Esophagus muscularis mucosa (tissue), 4 donors: ENCODE measurements at regions not wholly inside any gene's neighbourhood (a gene's known extent, or its start where the extent isn't known, plus 50 kb on each side); places are given as distances from the start of the nearest gene placed in this dataset.

Experiments used
- EP300 ChIP-seq: sonication (generic); formaldehyde crosslinking; IDR thresholded peaks from one replicate; pipeline ENCODE4 v1.6.1; 2017; ENCODE audit warnings: antibody characterized with exemption
- POLR2A ChIP-seq: fragments of 450-650 bp; IDR thresholded peaks from one replicate; pipeline ENCODE4 v1.6.1; 2017; ENCODE audit warnings: antibody characterized with exemption, moderate library complexity, mild to moderate bottlenecking, low read depth
- TF ChIP-seq, protein P1 (sequence below), 3 experiments: fragments of 200-600 bp in 2 of 3; fragments of 450-650 bp in 1 of 3; sonication (generic) in 2 of 3; IDR thresholded peaks; one replicate each; pipeline ENCODE4 v1.5.1; 2017 to 2019; ENCODE audit warnings: antibody characterized with exemption in 3 of 3, mild to moderate bottlenecking in 2 of 3, moderate library complexity in 1 of 3

DNA sequence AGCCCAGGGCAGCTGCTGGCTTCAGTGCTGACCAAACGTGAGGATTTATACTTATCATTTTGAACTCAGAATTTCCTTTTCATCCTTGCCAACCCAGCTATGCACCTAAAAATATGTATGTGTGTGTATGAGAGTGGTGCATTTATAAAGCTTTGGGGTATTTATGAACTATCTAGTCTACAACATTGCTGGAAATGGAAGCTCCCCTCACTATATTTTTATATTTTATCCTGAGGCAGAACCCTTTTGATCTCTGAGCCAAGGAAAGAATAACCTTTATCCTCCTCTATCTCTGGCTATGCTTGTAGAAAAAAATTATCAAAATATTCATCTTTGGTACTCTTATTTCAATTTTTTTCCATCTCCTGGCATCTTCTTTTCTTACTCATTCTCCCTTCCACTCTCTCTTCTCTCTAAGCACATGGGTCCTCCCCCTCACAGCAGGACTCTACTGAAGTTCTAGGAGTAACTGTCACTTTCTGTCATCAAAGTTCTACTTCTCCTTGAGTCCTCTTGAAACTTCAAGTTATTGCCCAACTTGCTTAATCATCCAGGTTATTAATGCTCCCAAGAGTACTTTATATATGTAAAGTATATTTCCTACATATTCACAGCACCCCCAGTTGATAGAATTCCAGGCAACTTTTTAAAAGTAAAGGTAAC is 190.9 kb downstream of the HINT1 start:
- TF ChIP-seq, protein P1, sequence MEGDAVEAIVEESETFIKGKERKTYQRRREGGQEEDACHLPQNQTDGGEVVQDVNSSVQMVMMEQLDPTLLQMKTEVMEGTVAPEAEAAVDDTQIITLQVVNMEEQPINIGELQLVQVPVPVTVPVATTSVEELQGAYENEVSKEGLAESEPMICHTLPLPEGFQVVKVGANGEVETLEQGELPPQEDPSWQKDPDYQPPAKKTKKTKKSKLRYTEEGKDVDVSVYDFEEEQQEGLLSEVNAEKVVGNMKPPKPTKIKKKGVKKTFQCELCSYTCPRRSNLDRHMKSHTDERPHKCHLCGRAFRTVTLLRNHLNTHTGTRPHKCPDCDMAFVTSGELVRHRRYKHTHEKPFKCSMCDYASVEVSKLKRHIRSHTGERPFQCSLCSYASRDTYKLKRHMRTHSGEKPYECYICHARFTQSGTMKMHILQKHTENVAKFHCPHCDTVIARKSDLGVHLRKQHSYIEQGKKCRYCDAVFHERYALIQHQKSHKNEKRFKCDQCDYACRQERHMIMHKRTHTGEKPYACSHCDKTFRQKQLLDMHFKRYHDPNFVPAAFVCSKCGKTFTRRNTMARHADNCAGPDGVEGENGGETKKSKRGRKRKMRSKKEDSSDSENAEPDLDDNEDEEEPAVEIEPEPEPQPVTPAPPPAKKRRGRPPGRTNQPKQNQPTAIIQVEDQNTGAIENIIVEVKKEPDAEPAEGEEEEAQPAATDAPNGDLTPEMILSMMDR (IDR thresholded peaks at IDR 0.05), result no peak
- TF ChIP-seq POLR2A (no peak), EP300 (no peak)
